ENCODE measurements at regions not wholly inside any gene's neighbourhood (a gene's known extent, or its start where the extent isn't known, plus 50 kb on each side); places are given as distances from the start of the nearest gene placed in this dataset.

DNA sequence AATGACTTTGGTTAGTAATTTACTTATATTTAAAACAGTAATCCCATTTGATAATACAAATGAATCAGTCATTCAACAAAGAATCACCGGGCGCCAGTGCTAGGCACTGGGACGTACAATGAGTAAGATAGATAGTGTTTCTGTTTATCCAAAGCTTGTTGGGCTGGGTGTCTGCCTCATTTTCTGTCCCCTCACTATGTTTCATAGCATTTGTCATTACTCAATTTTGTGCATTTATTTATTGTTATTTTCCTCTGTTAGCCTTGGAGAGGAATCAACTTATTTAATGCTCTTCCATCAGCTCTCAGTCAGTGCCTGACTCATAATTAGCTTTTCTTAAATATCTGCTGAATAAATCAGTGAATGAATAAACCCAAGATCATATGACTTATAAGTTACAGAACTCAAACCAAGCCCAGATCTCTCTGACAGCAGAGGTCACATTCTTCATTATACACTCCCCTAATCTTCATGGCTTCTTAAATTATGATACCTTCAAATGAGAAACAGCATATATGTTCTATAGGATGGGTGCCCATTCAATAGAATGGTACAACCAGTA is 86.2 kb downstream of the TSPAN8 start:
- TF ChIP-seq CTCF (conservative IDR thresholded peaks at IDR 0.05; ENCODE audit: control insufficient read depth, insufficient read depth, low read depth, low read length), result no peak
- DNase-seq (ENCODE audit: low read depth), result peak; percentile 87

GRCh38 chr12:71070416-71071128 is 87.2 kb downstream of the TSPAN8 start:
- peak; percentile 87 for DNase-seq (ENCODE audit: low read depth)
- H3K4me3 ChIP-seq (ENCODE audit: control insufficient read depth, low read depth, low read length), result no peak overlapping the region
- no peak for TF ChIP-seq CTCF (conservative IDR thresholded peaks at IDR 0.05; ENCODE audit: control insufficient read depth, insufficient read depth, low read depth, low read length)

More for the DNA sequence above, 86.2 kb downstream of the TSPAN8 start:
- H3K4me3 ChIP-seq (ENCODE audit: control insufficient read depth, low read depth, low read length), result no peak overlapping the region

DNA sequence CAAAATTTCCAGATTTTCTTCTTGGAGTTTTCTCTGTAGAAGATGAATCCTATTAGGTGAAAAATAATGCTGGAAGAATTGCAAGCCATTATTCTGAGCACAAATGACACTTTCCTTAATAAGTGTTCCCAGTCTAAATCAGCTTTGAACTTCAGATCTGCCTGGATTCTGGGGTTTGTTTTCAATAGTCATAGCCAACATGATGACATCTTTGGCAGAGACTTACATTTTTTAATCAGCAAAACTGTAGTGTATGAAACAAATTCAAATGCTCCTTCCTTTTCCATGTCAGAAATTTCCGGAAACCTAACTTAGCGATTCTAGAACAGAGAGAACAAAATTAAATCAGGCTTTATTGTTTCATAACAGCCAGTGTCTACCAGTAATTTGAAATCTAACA is 88.5 kb downstream of the TSPAN8 start:
- no peak for TF ChIP-seq CTCF (conservative IDR thresholded peaks at IDR 0.05; ENCODE audit: control insufficient read depth, insufficient read depth, low read depth, low read length)
- DNase-seq (ENCODE audit: low read depth), result peak; percentile 48
- no peak overlapping the region for H3K4me3 ChIP-seq (ENCODE audit: control insufficient read depth, low read depth, low read length)

- DNase-seq (ENCODE audit: low read depth), result peak; percentile 8
- no peak for TF ChIP-seq CTCF (conservative IDR thresholded peaks at IDR 0.05; ENCODE audit: control insufficient read depth, insufficient read depth, low read depth, low read length)
- H3K4me3 ChIP-seq (ENCODE audit: control insufficient read depth, low read depth, low read length), result no peak overlapping the region
Measured at GRCh38 chr12:71063087-71063486, 94.7 kb downstream of the TSPAN8 start.

DNA sequence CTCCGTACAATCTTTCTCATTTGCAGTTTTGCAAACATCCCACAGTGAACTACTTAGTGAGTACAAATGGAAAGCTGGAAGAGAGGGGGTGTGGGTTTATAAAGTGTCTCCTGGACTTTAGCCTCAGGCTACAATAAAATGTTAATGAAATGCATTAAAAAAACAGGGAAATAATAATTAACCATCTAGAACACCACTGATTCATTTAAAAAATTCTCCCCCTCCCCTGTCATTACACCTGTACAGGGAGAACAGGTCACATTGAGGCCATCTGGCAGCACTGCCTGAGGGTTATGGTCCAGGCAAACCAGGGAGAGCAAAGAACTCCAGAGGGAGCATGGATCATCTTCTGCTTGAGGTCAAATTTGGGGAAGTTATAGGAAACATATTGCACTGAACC is 96.3 kb downstream of the TSPAN8 start:
- TF ChIP-seq CTCF (conservative IDR thresholded peaks at IDR 0.05; ENCODE audit: control insufficient read depth, insufficient read depth, low read depth, low read length), result no peak
- no peak overlapping the region for H3K4me3 ChIP-seq (ENCODE audit: control insufficient read depth, low read depth, low read length)
- no peak for DNase-seq (ENCODE audit: low read depth)

- H3K4me3 ChIP-seq (ENCODE audit: control insufficient read depth, low read depth, low read length), result no peak overlapping the region
- no peak for TF ChIP-seq CTCF (conservative IDR thresholded peaks at IDR 0.05; ENCODE audit: control insufficient read depth, insufficient read depth, low read depth, low read length)
- no peak for DNase-seq (ENCODE audit: low read depth)
Measured at GRCh38 chr12:71060426-71060825, 97.4 kb downstream of the TSPAN8 start.
